ENCODE measurements at regions not wholly inside any gene's neighbourhood (a gene's known extent, or its start where the extent isn't known, plus 50 kb on each side); places are given as distances from the start of the nearest gene placed in this dataset.
A peak's percentile ranks its signal among the peaks of the same experiment; 100 is the strongest.

- Histone ChIP-seq H3K4me1 (ENCODE audit: insufficient read depth) (peaks cover 3% of the 10 kb centered on the region), H3K79me2 (no peaks in the 10 kb centered on the region), H2AFZ (peak overlapping the region; percentile 16), H3K36me3 (replicated peaks; ENCODE audit: insufficient read depth, low read depth) (no peaks in the 10 kb centered on the region), H3K9me3 (ENCODE audit: low read depth) (no peaks in the 10 kb centered on the region), H3K9me2 (replicated peaks; ENCODE audit: insufficient read depth) (no peaks in the 10 kb centered on the region), H3K4me3 (no peak overlapping the region), H3K27ac (peak overlapping the region; percentile 58), H3K27me3 (no peaks in the 10 kb centered on the region), H4K20me1 (ENCODE audit: insufficient read depth, poor library complexity, severe bottlenecking) (no peaks in the 10 kb centered on the region), H3K4me2 (no peak overlapping the region)
- no peak for DNase-seq (ENCODE audit: low spot score)
- no peak for TF ChIP-seq CTCF (IDR thresholded peaks at IDR 0.05; ENCODE audit: poor library complexity)
- TF ChIP-seq EZH2phosphoT487 (IDR thresholded peaks at IDR 0.05; ENCODE audit: low read depth, severe bottlenecking, unreplicated experiment) = no peak
- TF ChIP-seq EZH2 (IDR thresholded peaks at IDR 0.05; ENCODE audit: borderline replicate concordance) = no peak
- 48% methylated on average over 15 of the region's 15 CpGs for WGBS (ENCODE audit: low lambda C conversion rate, missing lambda C conversion rate)
These were observed 90.7 kb upstream of the WLS start for GRCh38 chr1:68322837-68323687.

DNA sequence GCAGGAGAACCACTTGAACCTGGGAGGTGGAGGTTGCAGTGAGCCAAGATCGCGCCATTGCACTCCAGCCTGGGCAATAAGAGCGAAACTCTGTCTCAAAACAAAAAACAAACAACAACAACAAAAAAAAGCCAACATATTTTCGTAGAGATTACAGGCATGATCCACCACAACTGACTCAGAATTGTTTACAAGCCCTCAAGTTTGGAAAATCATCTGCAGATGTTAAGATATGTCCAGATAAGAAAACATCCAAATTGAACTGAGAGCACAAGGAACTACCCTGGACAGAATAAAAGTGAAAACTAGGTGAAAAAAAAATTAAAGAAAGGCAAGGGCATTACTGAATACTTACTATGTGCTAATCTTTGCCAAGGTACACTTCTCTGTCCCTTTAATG is 89.8 kb upstream of the WLS start:
- H3K4me2 ChIP-seq = no peak overlapping the region
- no peaks in the 10 kb centered on the region for H3K27me3 ChIP-seq
- no peaks in the 10 kb centered on the region for H3K79me2 ChIP-seq
- no peaks in the 10 kb centered on the region for H3K36me3 ChIP-seq (replicated peaks; ENCODE audit: insufficient read depth, low read depth)
- H3K9me3 ChIP-seq (ENCODE audit: low read depth) = no peaks in the 10 kb centered on the region
- H3K4me1 ChIP-seq (ENCODE audit: insufficient read depth) = peaks cover 3% of the 10 kb centered on the region
- H2AFZ ChIP-seq = no peak overlapping the region
- no peaks in the 10 kb centered on the region for H3K9me2 ChIP-seq (replicated peaks; ENCODE audit: insufficient read depth)
- no peaks in the 10 kb centered on the region for H4K20me1 ChIP-seq (ENCODE audit: insufficient read depth, poor library complexity, severe bottlenecking)
- no peak for TF ChIP-seq EZH2phosphoT487 (IDR thresholded peaks at IDR 0.05; ENCODE audit: low read depth, severe bottlenecking, unreplicated experiment)
- TF ChIP-seq CTCF (IDR thresholded peaks at IDR 0.05; ENCODE audit: poor library complexity) = no peak
- no peak for TF ChIP-seq EZH2 (IDR thresholded peaks at IDR 0.05; ENCODE audit: borderline replicate concordance)
- DNase-seq (ENCODE audit: low spot score) = no peak
- 85% methylated on average over 4 of the region's 4 CpGs for WGBS (ENCODE audit: low lambda C conversion rate, missing lambda C conversion rate)
- no peak overlapping the region for H3K4me3 ChIP-seq
- H3K27ac ChIP-seq = peak overlapping the region; percentile 58

DNA sequence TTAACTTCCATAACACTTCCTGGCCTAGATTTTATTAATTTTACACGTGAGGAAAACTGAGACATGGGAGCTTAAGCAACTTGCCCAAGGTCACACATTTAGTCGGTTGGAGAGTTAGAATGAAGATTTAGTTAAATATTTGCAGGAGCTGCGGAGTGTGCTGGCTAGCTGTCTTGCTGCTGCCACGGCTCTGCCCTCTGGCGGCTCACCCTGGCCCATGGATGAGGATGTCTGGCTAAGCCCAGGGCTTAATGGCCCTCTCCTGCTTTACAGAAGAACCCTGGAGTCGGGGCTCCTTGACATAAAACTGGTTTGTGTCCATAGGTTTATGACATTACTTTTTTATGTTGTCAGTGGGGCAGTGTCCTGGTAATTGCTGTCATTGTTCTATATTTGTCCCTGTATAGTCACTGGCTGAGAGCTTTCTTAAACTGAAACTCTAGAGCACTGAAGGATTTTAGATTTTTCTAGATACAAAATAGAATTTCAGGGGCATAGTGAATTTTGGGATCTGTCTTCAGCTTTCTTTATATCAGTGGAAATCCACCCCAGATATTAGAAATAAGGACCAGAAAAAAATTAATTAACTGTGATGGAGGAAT is 88.9 kb upstream of the WLS start:
- Histone ChIP-seq H3K4me1 (ENCODE audit: insufficient read depth) (peaks cover 3% of the 10 kb centered on the region), H3K79me2 (no peaks in the 10 kb centered on the region), H3K9me3 (ENCODE audit: low read depth) (no peaks in the 10 kb centered on the region), H3K27me3 (no peaks in the 10 kb centered on the region), H3K4me2 (no peak overlapping the region), H3K27ac (no peak overlapping the region), H3K36me3 (replicated peaks; ENCODE audit: insufficient read depth, low read depth) (no peaks in the 10 kb centered on the region), H4K20me1 (ENCODE audit: insufficient read depth, poor library complexity, severe bottlenecking) (no peaks in the 10 kb centered on the region), H3K9me2 (replicated peaks; ENCODE audit: insufficient read depth) (no peaks in the 10 kb centered on the region), H2AFZ (no peak overlapping the region), H3K4me3 (no peak overlapping the region)
- WGBS (ENCODE audit: low lambda C conversion rate, missing lambda C conversion rate) = 12% methylated on average over 6 of the region's 6 CpGs
- TF ChIP-seq CTCF (IDR thresholded peaks at IDR 0.05; ENCODE audit: poor library complexity) (peak; percentile 77), EZH2phosphoT487 (IDR thresholded peaks at IDR 0.05; ENCODE audit: low read depth, severe bottlenecking, unreplicated experiment) (no peak), EZH2 (IDR thresholded peaks at IDR 0.05; ENCODE audit: borderline replicate concordance) (no peak)
- peak; percentile 85 for DNase-seq (ENCODE audit: low spot score)
